Stomach (tissue), 8 donors: ENCODE measurements at regions not wholly inside any gene's neighbourhood (a gene's known extent, or its start where the extent isn't known, plus 50 kb on each side); places are given as distances from the start of the nearest gene placed in this dataset.

Experiments
- DNase-seq, 2 donors: peaks; one replicate each; pipeline versions ENCODE4 v3.0.0 to v3.0.0-alpha.2; 2013 to 2019
- H3K27ac ChIP-seq, 5 donors: fragments of 200-600 bp in 4 of 5; sonication (generic) in 4 of 5; one replicate each; pipeline ENCODE4 v1.5.1; 2013 to 2019; ENCODE audit warnings: mild to moderate bottlenecking in 1 of 5, moderate library complexity in 1 of 5
- H3K27me3 ChIP-seq, 3 donors: fragments of 200-600 bp; sonication (generic); one replicate each; pipeline ENCODE4 v1.5.1; 2017 to 2019; ENCODE audit warnings: mixed run types in 1 of 3
- H3K36me3 ChIP-seq, 4 donors: fragments of 200-600 bp; sonication (generic); 1 replicate in 3 of 4; 2 replicates in 1 of 4; pipeline ENCODE4 v1.5.1; 2016 to 2019
- H3K4me1 ChIP-seq, 4 donors: fragments of 200-600 bp; sonication (generic); one replicate each; pipeline ENCODE4 v1.5.1; 2016 to 2019
- H3K4me3 ChIP-seq, 4 donors: fragments of 200-600 bp; sonication (generic) in 3 of 4; one replicate each; pipeline ENCODE4 v1.5.1; 2016 to 2019; ENCODE audit warnings: mild to moderate bottlenecking in 1 of 4
- H3K9me3 ChIP-seq, 4 donors: fragments of 200-600 bp; sonication (generic); one replicate each; pipeline ENCODE4 v1.5.1; 2016 to 2019
- CTCF ChIP-seq, 7 experiments: fragments of 450-650 bp in 4 of 7; fragments of 200-600 bp in 3 of 7; sonication (generic) in 3 of 7; IDR thresholded peaks; one replicate each; pipeline ENCODE4 v1.5.1; 2016 to 2019; ENCODE audit warnings: antibody characterized with exemption in 7 of 7, control low read depth in 2 of 7, mild to moderate bottlenecking in 1 of 7
- EP300 ChIP-seq: sonication (generic); formaldehyde crosslinking; IDR thresholded peaks from one replicate; pipeline ENCODE4 v1.6.1; 2017; ENCODE audit warnings: antibody characterized with exemption
- POLR2A ChIP-seq, 4 donors: fragments of 450-650 bp; IDR thresholded peaks; one replicate each; pipeline ENCODE4 v1.6.1; 2016; ENCODE audit warnings: antibody characterized with exemption in 4 of 4, control low read depth in 2 of 4, mild to moderate bottlenecking in 1 of 4, moderate library complexity in 1 of 4
- POLR2AphosphoS5 ChIP-seq, 3 donors: sonication (generic); formaldehyde crosslinking; IDR thresholded peaks; one replicate each; pipeline ENCODE4 v1.6.1; 2016; ENCODE audit warnings: antibody characterized with exemption in 3 of 3
- WGBS, 5 donors: extraction: QIAGEN DNeasy Blood & Tissue Kit in 3 of 5; methylation state at CpG; one replicate each; pipeline versions ENCODE4 v1.1.5 to v1.1.7; 2013 to 2018; 5-methylcytosine and 5-hydroxymethylcytosine counted together
- intact Hi-C: fragments of 100-400 bp; cut with DNase I; formaldehyde crosslinking; loops from one replicate; pipeline ENCODE4 v1.15.1; 2023; ENCODE audit warnings: low total_unique reads
- donor health status: healthy with polysubstance abuse.
- donor health status: Bipolar disorder and iron deficiency.
- donor health status: healthy.

GRCh38 chr10:10917031-10917430, 100.6 kb upstream of the CELF2 start:
- WGBS, 5 donors = 85 to 95% (median 89%) methylated on average over 1 of the region's 1 CpG
- Histone ChIP-seq H3K27me3 (no peaks in the 10 kb centered on the region), H3K4me1 (peaks cover 0 to 8% (median 4%) of the 10 kb centered on the region in 4 donors), H3K36me3 (no peaks in the 10 kb centered on the region), H3K27ac (no peak overlapping the region), H3K9me3 (no peaks in the 10 kb centered on the region), H3K4me3 (no peak overlapping the region)
- intact Hi-C loops = no loop called here
- no peak for DNase-seq
- no peak for TF ChIP-seq POLR2A (IDR thresholded peaks at IDR 0.05)
- no peak for TF ChIP-seq EP300
- no peak for TF ChIP-seq POLR2AphosphoS5 (IDR thresholded peaks at IDR 0.05)
- no peak for TF ChIP-seq CTCF (IDR thresholded peaks at IDR 0.05)

- Histone ChIP-seq H3K36me3 (no peaks in the 10 kb centered on the region), H3K27ac (no peak overlapping the region), H3K27me3 (no peaks in the 10 kb centered on the region), H3K4me3 (no peak overlapping the region), H3K4me1 (peaks cover 0 to 9% (median 0%) of the 10 kb centered on the region in 4 donors), H3K9me3 (no peaks in the 10 kb centered on the region)
- 75 to 91% (median 77%) methylated on average over 5 of the region's 5 CpGs for WGBS, 5 donors
- intact Hi-C loops = no loop called here
- DNase-seq = no peak
- TF ChIP-seq CTCF (IDR thresholded peaks at IDR 0.05) = no peak
- no peak for TF ChIP-seq POLR2AphosphoS5 (IDR thresholded peaks at IDR 0.05)
- TF ChIP-seq EP300 = no peak
- TF ChIP-seq POLR2A (IDR thresholded peaks at IDR 0.05) = no peak
These were observed 97.7 kb upstream of the CELF2 start for GRCh38 chr10:10919976-10920375.

- H3K27me3 ChIP-seq = no peaks in the 10 kb centered on the region
- WGBS, 5 donors = 68 to 81% (median 77%) methylated on average over 12 of the region's 12 CpGs
- peaks cover 0 to 9% (median 0%) of the 10 kb centered on the region in 4 donors for H3K4me1 ChIP-seq
- H3K27ac ChIP-seq = peak overlapping the region in 1 of 5 donors; percentile 70
- no peaks in the 10 kb centered on the region for H3K9me3 ChIP-seq
- H3K36me3 ChIP-seq = no peaks in the 10 kb centered on the region
- peak in 1 of 2 donors; percentile 37 for DNase-seq
- peak overlapping the region in 2 of 4 donors; percentile 1 to 17 for H3K4me3 ChIP-seq
- intact Hi-C loops = no loop called here
- TF ChIP-seq EP300 (no peak), CTCF (IDR thresholded peaks at IDR 0.05) (no peak), POLR2A (IDR thresholded peaks at IDR 0.05) (no peak), POLR2AphosphoS5 (IDR thresholded peaks at IDR 0.05) (no peak)
These were observed 95.7 kb upstream of the CELF2 start for GRCh38 chr10:10921826-10922461.

- no peaks in the 10 kb centered on the region for H3K36me3 ChIP-seq
- 49 to 75% (median 54%) methylated on average over 17 of the region's 17 CpGs for WGBS, 5 donors
- peaks cover 0 to 9% (median 0%) of the 10 kb centered on the region in 4 donors for H3K4me1 ChIP-seq
- intact Hi-C loops = no loop called here
- no peaks in the 10 kb centered on the region for H3K27me3 ChIP-seq
- TF ChIP-seq POLR2AphosphoS5 (IDR thresholded peaks at IDR 0.05) (no peak), EP300 (no peak)
- peak overlapping the region in 3 of 5 donors; percentile 7 to 70 (median 21) for H3K27ac ChIP-seq
- H3K9me3 ChIP-seq = no peaks in the 10 kb centered on the region
- peak in 1 of 2 donors; percentile 16 for DNase-seq
- no peak overlapping the region for H3K4me3 ChIP-seq
These were observed 94.5 kb upstream of the CELF2 start for GRCh38 chr10:10923029-10923651.

- intact Hi-C loops = no loop called here
- Histone ChIP-seq H3K9me3 (no peaks in the 10 kb centered on the region), H3K4me1 (peaks cover 0 to 9% (median 0%) of the 10 kb centered on the region in 4 donors), H3K4me3 (no peak overlapping the region), H3K36me3 (no peaks in the 10 kb centered on the region), H3K27ac (no peak overlapping the region), H3K27me3 (no peaks in the 10 kb centered on the region)
- DNase-seq = no peak
- 82 to 97% (median 94%) methylated on average over 4 of the region's 4 CpGs for WGBS, 5 donors
- no peak for TF ChIP-seq POLR2A (IDR thresholded peaks at IDR 0.05)
- no peak for TF ChIP-seq POLR2AphosphoS5 (IDR thresholded peaks at IDR 0.05)
- TF ChIP-seq CTCF (IDR thresholded peaks at IDR 0.05) = no peak
- TF ChIP-seq EP300 = no peak
These were observed 92.0 kb upstream of the CELF2 start for GRCh38 chr10:10925667-10926066.
